ENCODE measurements at regions not wholly inside any gene's neighbourhood (a gene's known extent, or its start where the extent isn't known, plus 50 kb on each side); places are given as distances from the start of the nearest gene placed in this dataset.

DNA sequence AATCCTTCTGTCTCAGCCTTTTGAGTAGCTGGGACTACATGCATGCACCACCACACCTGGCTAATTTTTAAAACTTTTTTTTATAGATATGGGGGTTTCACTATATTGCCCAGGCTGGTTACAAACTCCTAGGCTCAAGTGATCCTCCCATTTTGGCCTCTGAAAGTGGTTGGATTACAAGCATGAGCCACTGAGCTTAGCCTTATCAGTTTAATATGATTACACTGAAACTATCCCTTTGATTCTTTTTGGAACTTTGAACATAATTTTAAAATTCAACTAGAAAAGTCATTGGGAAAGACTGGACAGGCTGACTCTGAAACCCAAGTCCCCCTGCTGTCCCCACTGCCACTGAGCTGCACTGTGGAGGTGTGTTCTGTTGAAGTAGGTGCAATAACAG is 114.8 kb downstream of the ARL4C start:
- TF ChIP-seq, protein P1, sequence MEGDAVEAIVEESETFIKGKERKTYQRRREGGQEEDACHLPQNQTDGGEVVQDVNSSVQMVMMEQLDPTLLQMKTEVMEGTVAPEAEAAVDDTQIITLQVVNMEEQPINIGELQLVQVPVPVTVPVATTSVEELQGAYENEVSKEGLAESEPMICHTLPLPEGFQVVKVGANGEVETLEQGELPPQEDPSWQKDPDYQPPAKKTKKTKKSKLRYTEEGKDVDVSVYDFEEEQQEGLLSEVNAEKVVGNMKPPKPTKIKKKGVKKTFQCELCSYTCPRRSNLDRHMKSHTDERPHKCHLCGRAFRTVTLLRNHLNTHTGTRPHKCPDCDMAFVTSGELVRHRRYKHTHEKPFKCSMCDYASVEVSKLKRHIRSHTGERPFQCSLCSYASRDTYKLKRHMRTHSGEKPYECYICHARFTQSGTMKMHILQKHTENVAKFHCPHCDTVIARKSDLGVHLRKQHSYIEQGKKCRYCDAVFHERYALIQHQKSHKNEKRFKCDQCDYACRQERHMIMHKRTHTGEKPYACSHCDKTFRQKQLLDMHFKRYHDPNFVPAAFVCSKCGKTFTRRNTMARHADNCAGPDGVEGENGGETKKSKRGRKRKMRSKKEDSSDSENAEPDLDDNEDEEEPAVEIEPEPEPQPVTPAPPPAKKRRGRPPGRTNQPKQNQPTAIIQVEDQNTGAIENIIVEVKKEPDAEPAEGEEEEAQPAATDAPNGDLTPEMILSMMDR (IDR thresholded peaks at IDR 0.05; ENCODE audit: low read depth, low read length, poor library complexity, severe bottlenecking), result no peak
- TF ChIP-seq EZH2phosphoT487 (IDR thresholded peaks at IDR 0.05; ENCODE audit: borderline replicate concordance, low read length), result no peak
